ENCODE measurements at regions not wholly inside any gene's neighbourhood (a gene's known extent, or its start where the extent isn't known, plus 50 kb on each side); places are given as distances from the start of the nearest gene placed in this dataset.
"Not testable (repeated sequence)": the region's sequence is repeated elsewhere in the genome, so short reads cannot be mapped to it uniquely, and the experiment has no call there.

GRCh38 chr7:131943211-131943610 lies 386.8 kb upstream of the PODXL start:
- no peak for TF ChIP-seq CTCF (IDR thresholded peaks at IDR 0.05; ENCODE audit: low read depth, low read length)
- H3K4me3 ChIP-seq (ENCODE audit: low read depth, low read length) = no peak overlapping the region

DNA sequence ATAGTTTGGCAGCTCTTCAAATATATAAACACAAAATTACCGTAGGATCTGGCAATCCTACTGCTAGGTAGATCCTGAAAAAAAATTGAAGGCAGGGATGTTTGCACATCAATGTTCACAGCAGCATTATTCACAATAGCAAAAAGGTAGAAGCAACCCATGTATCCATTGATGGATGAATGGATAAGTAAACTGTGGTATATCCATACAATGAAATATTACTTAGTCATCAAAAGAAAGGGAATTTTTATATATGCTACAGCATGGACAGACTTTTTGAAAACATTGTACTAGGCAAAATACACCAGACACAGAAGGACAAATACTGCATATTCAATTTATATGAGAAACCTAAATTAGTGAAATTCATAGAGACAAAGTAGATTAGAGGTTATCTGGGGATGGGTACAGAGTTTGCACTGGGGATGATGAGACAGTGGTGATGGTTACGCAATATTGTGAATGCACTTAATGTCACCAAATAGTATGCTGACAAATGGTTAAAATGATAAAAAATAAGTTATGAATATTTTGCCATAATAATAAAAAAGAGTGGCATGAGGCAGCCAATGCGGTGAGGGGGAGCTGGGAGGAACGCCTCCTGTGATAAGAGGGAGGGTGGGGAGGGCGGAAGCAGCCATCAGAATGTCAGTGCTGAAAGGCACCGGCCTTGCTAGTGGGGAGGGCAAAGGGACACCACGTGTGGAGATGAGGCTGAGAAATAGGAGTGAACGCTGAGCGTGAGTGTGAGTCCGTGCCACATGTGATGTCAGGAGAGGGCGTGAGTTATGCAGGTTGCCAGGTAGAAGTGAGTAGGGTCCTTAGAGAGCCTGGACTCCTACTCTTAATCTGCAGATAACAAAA lies 386.1 kb upstream of the PODXL start:
- TF ChIP-seq CTCF (IDR thresholded peaks at IDR 0.05; ENCODE audit: low read depth, low read length) = no peak
- H3K4me3 ChIP-seq (ENCODE audit: low read depth, low read length) = no peak overlapping the region

DNA sequence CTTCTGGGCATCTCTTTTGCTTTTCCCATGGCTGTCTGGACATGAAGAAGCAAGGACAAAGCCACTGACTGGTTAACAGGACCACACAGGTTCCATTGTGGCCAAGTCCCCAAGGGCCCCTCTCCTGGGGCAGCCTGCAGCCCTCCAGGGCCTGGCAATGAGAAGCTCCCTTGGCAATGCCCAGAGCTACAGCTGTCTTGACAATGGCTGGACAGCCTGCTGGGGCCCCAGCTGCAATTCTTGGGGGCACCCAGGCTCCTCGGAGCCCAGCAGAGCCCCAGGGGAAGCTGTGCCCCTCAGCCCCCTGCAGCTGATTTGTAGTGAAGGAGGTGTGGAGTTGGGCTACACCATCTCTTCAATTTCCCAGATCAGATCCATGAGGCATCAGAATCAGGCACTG lies 384.9 kb upstream of the PODXL start:
- TF ChIP-seq CTCF (IDR thresholded peaks at IDR 0.05; ENCODE audit: low read depth, low read length) = no peak
- H3K4me3 ChIP-seq (ENCODE audit: low read depth, low read length) = no peak overlapping the region

- no peak for TF ChIP-seq CTCF (IDR thresholded peaks at IDR 0.05; ENCODE audit: low read depth, low read length)
- H3K4me3 ChIP-seq (ENCODE audit: low read depth, low read length) = no peak overlapping the region
Measured at GRCh38 chr7:131940621-131941165, 384.3 kb upstream of the PODXL start.

- not testable (repeated sequence) for H3K4me3 ChIP-seq (ENCODE audit: low read depth, low read length)
Measured at GRCh38 chr7:131938788-131939187, 382.4 kb upstream of the PODXL start.

DNA sequence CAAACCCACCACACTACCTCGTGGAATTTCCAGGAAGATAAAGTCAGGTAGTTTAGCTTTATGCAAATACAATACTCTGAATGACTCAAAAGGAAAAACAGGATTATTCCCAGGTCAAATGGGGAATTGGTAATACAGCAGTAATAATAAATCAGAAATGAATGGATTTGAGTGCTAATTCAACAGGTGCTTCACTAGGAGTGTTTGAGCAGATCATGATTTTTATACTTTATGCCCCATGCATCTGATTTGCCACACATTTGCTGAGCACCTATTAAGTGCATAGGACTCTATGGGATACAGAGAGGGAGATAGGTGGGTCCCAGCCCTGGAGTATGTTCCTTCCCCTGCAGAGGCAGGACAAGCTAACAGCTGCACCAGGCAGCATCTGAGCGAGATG lies 381.4 kb upstream of the PODXL start:
- TF ChIP-seq CTCF (IDR thresholded peaks at IDR 0.05; ENCODE audit: low read depth, low read length) = no peak

DNA sequence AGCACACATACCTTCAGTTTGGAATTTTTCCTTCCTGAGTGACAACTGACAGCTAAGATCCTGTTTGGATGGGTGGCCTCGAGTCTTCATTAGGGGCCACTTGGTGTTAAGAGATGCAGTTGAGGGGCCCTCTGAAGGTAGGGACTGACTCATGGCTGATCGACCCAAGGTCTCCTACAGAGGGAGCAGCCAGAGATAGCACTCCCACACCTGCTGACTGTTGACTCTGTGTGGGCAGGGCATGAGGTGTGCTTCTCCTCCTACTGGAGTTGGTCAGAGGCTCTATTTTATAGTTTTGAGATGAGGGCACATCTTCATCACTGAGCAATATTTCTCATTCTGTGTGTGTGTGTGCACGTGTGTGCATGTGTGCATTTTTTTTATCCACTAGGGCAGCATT lies 378.8 kb upstream of the PODXL start:
- TF ChIP-seq CTCF (IDR thresholded peaks at IDR 0.05; ENCODE audit: low read depth, low read length) = no peak

More for the DNA sequence above, 381.4 kb upstream of the PODXL start:
- H3K4me3 ChIP-seq (ENCODE audit: low read depth, low read length) = no peak overlapping the region

More for the DNA sequence above, 378.8 kb upstream of the PODXL start:
- H3K4me3 ChIP-seq (ENCODE audit: low read depth, low read length) = no peak overlapping the region
